ENCODE measurements at regions not wholly inside any gene's neighbourhood (a gene's known extent, or its start where the extent isn't known, plus 50 kb on each side); places are given as distances from the start of the nearest gene placed in this dataset.

DNA sequence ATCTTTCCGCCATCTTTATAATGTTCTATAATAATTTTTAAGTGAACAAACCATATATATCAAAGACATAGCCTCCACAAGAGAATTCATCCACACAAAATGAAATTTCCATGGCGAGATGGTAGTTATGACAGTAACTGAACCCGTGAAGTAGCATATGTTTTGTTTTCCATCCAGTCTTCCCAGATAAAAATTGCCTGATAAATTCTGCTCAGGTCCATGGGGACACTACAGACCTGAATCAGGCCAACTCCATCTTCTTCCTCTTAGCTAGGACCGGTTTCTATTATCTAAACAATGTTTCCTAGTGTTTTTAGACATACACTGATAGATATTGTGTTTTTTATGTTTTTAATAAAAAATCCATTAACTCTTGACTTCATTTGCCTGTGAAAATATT lies 235.7 kb downstream of the PLK2 start:
- H3K18ac ChIP-seq (ENCODE audit: extremely low read depth, low read length): no peak overlapping the region
- H3K79me2 ChIP-seq (ENCODE audit: control insufficient read depth in 1 of 2, insufficient read depth in 2 of 2, low read length in 2 of 2): no peaks in the 10 kb centered on the region
- H2AK5ac ChIP-seq (ENCODE audit: low read depth, low read length): no peak overlapping the region
- H2BK12ac ChIP-seq (ENCODE audit: low read depth, low read length): no peak overlapping the region
- H4K5ac ChIP-seq (ENCODE audit: insufficient read length, low read depth, low read length): no peak overlapping the region
- no peak overlapping the region for H3K9ac ChIP-seq (replicated peaks in 1 of 4; ENCODE audit: extremely low read depth in 1 of 4, low read depth in 3 of 4, low read length in 3 of 4)
- H4K20me1 ChIP-seq (replicated peaks in 1 of 2; ENCODE audit: control insufficient read depth in 1 of 2, insufficient read depth in 2 of 2, low read length in 2 of 2): no peaks in the 10 kb centered on the region
- no peak overlapping the region for H2AFZ ChIP-seq (ENCODE audit: low read length)
- no peak overlapping the region for H3K56ac ChIP-seq (replicated peaks; ENCODE audit: insufficient read length, low read depth, low read length)
- no peak overlapping the region for H3K23ac ChIP-seq (ENCODE audit: insufficient read length)
- no peaks in the 10 kb centered on the region for H3K36me3 ChIP-seq (ENCODE audit: control insufficient read depth in 2 of 4, insufficient read depth in 4 of 4, low read length in 3 of 4)
- H3K4me3 ChIP-seq (ENCODE audit: extremely low read depth in 1 of 4, insufficient read depth in 2 of 4, low read depth in 3 of 4, low read length in 4 of 4): no peak overlapping the region
- CTCF ChIA-PET (ENCODE audit: partially characterized antibody): no interaction called here
- no peak for DNase-seq (ENCODE audit: low read depth in 1 of 2, low spot score in 2 of 2)
- H2BK5ac ChIP-seq (ENCODE audit: low read depth, low read length): no peak overlapping the region
- H3K23me2 ChIP-seq (ENCODE audit: low read depth, low read length): no peaks in the 10 kb centered on the region
- FAIRE-seq: no peak
- H4K8ac ChIP-seq (ENCODE audit: extremely low read depth, insufficient read depth, low read length): no peak overlapping the region
- H4K91ac ChIP-seq (replicated peaks; ENCODE audit: insufficient read length, low read length): no peak overlapping the region
- no peak overlapping the region for H3K4me2 ChIP-seq (ENCODE audit: insufficient read depth in 1 of 2, low read depth in 2 of 2, low read length in 2 of 2)
- no peaks in the 10 kb centered on the region for H3K4me1 ChIP-seq (replicated peaks in 1 of 4; ENCODE audit: control insufficient read depth in 3 of 4, insufficient read depth in 4 of 4, low read length in 3 of 4)
- H3K14ac ChIP-seq (ENCODE audit: insufficient read length): no peak overlapping the region
- H3K79me1 ChIP-seq (ENCODE audit: low read depth, low read length): no peaks in the 10 kb centered on the region
- 95% methylated on average over 4 of the region's 4 CpGs; no CpG with 5 or more reads in 1 of the 2 experiments for WGBS, 2 experiments (ENCODE audit: extremely low coverage in 1 of 2, insufficient coverage in 1 of 2, insufficient read length in 1 of 2, insufficient replicate concordance in 2 of 2, low coverage in 1 of 2, low lambda C conversion rate in 2 of 2, missing lambda C conversion rate in 1 of 2)
- H2BK20ac ChIP-seq (ENCODE audit: low read length): no peak overlapping the region
- H2BK120ac ChIP-seq (replicated peaks; ENCODE audit: low read depth, low read length): no peak overlapping the region
- no peak overlapping the region for H2BK15ac ChIP-seq (ENCODE audit: low read length)
- no peak overlapping the region for H3K27ac ChIP-seq (ENCODE audit: low read depth, low read length)
- no peaks in the 10 kb centered on the region for H3K9me3 ChIP-seq (ENCODE audit: insufficient read depth in 2 of 2, low read depth in 1 of 2, low read length in 1 of 2)
- POLR2A ChIA-PET (ENCODE audit: partially characterized antibody): no interaction called here
- H3K27me3 ChIP-seq (replicated peaks in 1 of 4; ENCODE audit: control insufficient read depth in 3 of 4, extremely low read depth in 1 of 4, insufficient read depth in 3 of 4, low read length in 3 of 4): no peaks in the 10 kb centered on the region
- H3K4ac ChIP-seq (replicated peaks; ENCODE audit: insufficient read length, low read depth, low read length): no peak overlapping the region
- TF ChIP-seq SUZ12 (IDR thresholded peaks at IDR 0.05; ENCODE audit: low read length): no peak
- TF ChIP-seq, protein P1, sequence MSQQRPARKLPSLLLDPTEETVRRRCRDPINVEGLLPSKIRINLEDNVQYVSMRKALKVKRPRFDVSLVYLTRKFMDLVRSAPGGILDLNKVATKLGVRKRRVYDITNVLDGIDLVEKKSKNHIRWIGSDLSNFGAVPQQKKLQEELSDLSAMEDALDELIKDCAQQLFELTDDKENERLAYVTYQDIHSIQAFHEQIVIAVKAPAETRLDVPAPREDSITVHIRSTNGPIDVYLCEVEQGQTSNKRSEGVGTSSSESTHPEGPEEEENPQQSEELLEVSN (IDR thresholded peaks at IDR 0.05): no peak
- TF ChIP-seq RNF2 (IDR thresholded peaks at IDR 0.05; ENCODE audit: borderline replicate concordance, low read depth, low read length, missing control alignments, poor library complexity, severe bottlenecking): no peak
- no peak for TF ChIP-seq NRF1 (IDR thresholded peaks at IDR 0.05; ENCODE audit: low read depth, low read length)
- TF ChIP-seq SIX5 (IDR thresholded peaks at IDR 0.05; ENCODE audit: low read depth, low read length): no peak
- no peak for TF ChIP-seq JUND (IDR thresholded peaks at IDR 0.05; ENCODE audit: low read length)
- no peak for TF ChIP-seq ATF3 (IDR thresholded peaks at IDR 0.05; ENCODE audit: insufficient read depth, low read depth, low read length)
- no peak for TF ChIP-seq SIRT6 (IDR thresholded peaks at IDR 0.05; ENCODE audit: low read length)
- TF ChIP-seq BRCA1 (IDR thresholded peaks at IDR 0.05; ENCODE audit: low read depth, low read length): no peak
- TF ChIP-seq JUN (IDR thresholded peaks at IDR 0.05; ENCODE audit: low read depth, low read length): no peak
- no peak for TF ChIP-seq GABPA (IDR thresholded peaks at IDR 0.05; ENCODE audit: borderline replicate concordance, insufficient read depth, low read length)
- TF ChIP-seq RAD21 (IDR thresholded peaks at IDR 0.05 in 1 of 2, conservative IDR thresholded peaks at IDR 0.05 in 1 of 2; ENCODE audit: low read depth in 2 of 2, low read length in 2 of 2): no peak
- TF ChIP-seq POLR2AphosphoS5 (IDR thresholded peaks at IDR 0.05; ENCODE audit: low read depth, low read length): no peak
- no peak for TF ChIP-seq POLR2A (IDR thresholded peaks at IDR 0.05; ENCODE audit: control extremely low read depth in 1 of 2, low read depth in 2 of 2, low read length in 2 of 2)
- no peak for TF ChIP-seq YY1 (IDR thresholded peaks at IDR 0.05; ENCODE audit: low read depth, low read length)

Data from H1 (cell line).